H9 (cell line): ENCODE measurements at regions not wholly inside any gene's neighbourhood (a gene's known extent, or its start where the extent isn't known, plus 50 kb on each side); places are given as distances from the start of the nearest gene placed in this dataset.

Experiments used
- DNase-seq: peaks from one replicate; pipeline ENCODE4 v3.0.0-alpha.2; 2017
- H2AFZ ChIP-seq: one replicate; pipeline ENCODE4 v1.6.1; 2013; ENCODE audit warnings: mild to moderate bottlenecking, low read length, control low read depth, moderate library complexity
- H2AK5ac ChIP-seq: 2 replicates; pipeline ENCODE4 v1.6.1; 2013; ENCODE audit warnings: low read length, control low read depth, mixed read lengths; ENCODE audit not compliant: insufficient read length
- H2BK120ac ChIP-seq: one replicate; pipeline ENCODE4 v1.6.1; 2013; ENCODE audit warnings: low read depth, mild to moderate bottlenecking, low read length, control low read depth, inconsistent platforms; ENCODE audit not compliant: poor library complexity, severe bottlenecking
- H2BK12ac ChIP-seq: 2 replicates; pipeline ENCODE4 v1.6.1; 2013; ENCODE audit warnings: low read length, control low read depth, mixed read lengths, low read depth; ENCODE audit not compliant: insufficient read length
- H2BK15ac ChIP-seq: 2 replicates; pipeline ENCODE4 v1.6.1; 2013; ENCODE audit warnings: low read depth, low read length, control low read depth
- H2BK20ac ChIP-seq: one replicate; pipeline ENCODE4 v1.6.1; 2013; ENCODE audit warnings: low read depth, mild to moderate bottlenecking, low read length, control low read depth, inconsistent platforms; ENCODE audit not compliant: poor library complexity, severe bottlenecking
- H2BK5ac ChIP-seq: 2 replicates; pipeline ENCODE4 v1.6.1; 2013; ENCODE audit warnings: low read length, control low read depth, mixed read lengths; ENCODE audit not compliant: insufficient read length
- H3K14ac ChIP-seq: 2 replicates; pipeline ENCODE4 v1.6.1; 2013; ENCODE audit warnings: low read length, control low read depth; ENCODE audit not compliant: insufficient read depth
- H3K18ac ChIP-seq: 2 replicates; pipeline ENCODE4 v1.6.1; 2013; ENCODE audit warnings: low read depth, mild to moderate bottlenecking, mixed read lengths, low read length, control low read depth; ENCODE audit not compliant: insufficient read length
- H3K23ac ChIP-seq: 2 replicates; pipeline ENCODE4 v1.6.1; 2013; ENCODE audit warnings: low read length, control low read depth, mixed read lengths, low read depth; ENCODE audit not compliant: insufficient read length
- H3K23me2 ChIP-seq: 2 replicates; pipeline ENCODE4 v1.6.1; 2013; ENCODE audit warnings: low read depth, mild to moderate bottlenecking, mixed read lengths, low read length, control low read depth; ENCODE audit not compliant: insufficient read length, poor library complexity, severe bottlenecking
- H3K27ac ChIP-seq: 2 replicates; pipeline ENCODE4 v1.5.1; 2013; ENCODE audit warnings: low read length, control low read depth, mixed read lengths, low read depth; ENCODE audit not compliant: insufficient read length
- H3K27me3 ChIP-seq: 2 replicates; pipeline ENCODE4 v1.6.1; 2013; ENCODE audit warnings: low read length, control low read depth, inconsistent platforms; ENCODE audit not compliant: insufficient read depth
- H3K4ac ChIP-seq: 2 replicates; pipeline ENCODE4 v1.6.1; 2013; ENCODE audit warnings: low read depth, mild to moderate bottlenecking, control low read depth, inconsistent platforms, low read length, moderate library complexity
- H3K4me1 ChIP-seq: 2 replicates; pipeline ENCODE4 v1.6.1; 2013; ENCODE audit warnings: low read length, control low read depth, inconsistent platforms; ENCODE audit not compliant: insufficient read depth
- H3K4me2 ChIP-seq: 2 replicates; pipeline ENCODE4 v1.6.1; 2013; ENCODE audit warnings: low read length, control low read depth, mixed read lengths; ENCODE audit not compliant: insufficient read length, insufficient read depth
- H3K56ac ChIP-seq: 2 replicates; pipeline ENCODE4 v1.6.1; 2013; ENCODE audit warnings: low read depth, mild to moderate bottlenecking, mixed read lengths, low read length, control low read depth; ENCODE audit not compliant: insufficient read length
- H3K79me1 ChIP-seq: 2 replicates; pipeline ENCODE4 v1.6.1; 2013; ENCODE audit warnings: low read depth, mild to moderate bottlenecking, moderate library complexity, low read length, control low read depth, inconsistent platforms; ENCODE audit not compliant: insufficient read depth, poor library complexity, severe bottlenecking
- H3K79me2 ChIP-seq: 2 replicates; pipeline ENCODE4 v1.6.1; 2013; ENCODE audit warnings: low read length, control low read depth, inconsistent platforms; ENCODE audit not compliant: insufficient read depth
- H3K9ac ChIP-seq: 2 replicates; pipeline ENCODE4 v1.6.1; 2013; ENCODE audit warnings: low read length, control low read depth, mixed read lengths; ENCODE audit not compliant: insufficient read length; ENCODE audit errors: extremely low read depth
- H3K9me3 ChIP-seq: one replicate; pipeline ENCODE4 v1.6.1; 2013; ENCODE audit warnings: low read depth, low read length, inconsistent platforms; ENCODE audit not compliant: control insufficient read depth
- H3T11ph ChIP-seq: one replicate; pipeline ENCODE4 v1.6.1; 2013; ENCODE audit warnings: mild to moderate bottlenecking, low read length, control low read depth, inconsistent platforms
- H4K20me1 ChIP-seq: one replicate; pipeline ENCODE4 v1.6.1; 2013; ENCODE audit not compliant: control insufficient read depth, insufficient read length, insufficient read depth
- H4K5ac ChIP-seq: 2 replicates; pipeline ENCODE4 v1.6.1; 2013; ENCODE audit warnings: low read depth, mild to moderate bottlenecking, mixed read lengths, low read length, control low read depth; ENCODE audit not compliant: insufficient read length
- H4K8ac ChIP-seq: replicated peaks from 2 replicates; pipeline ENCODE4 v1.6.1; 2013; ENCODE audit warnings: low read length, control low read depth, mixed read lengths, low read depth; ENCODE audit not compliant: insufficient read length
- H4K91ac ChIP-seq: 2 replicates; pipeline ENCODE4 v1.6.1; 2013; ENCODE audit warnings: low read depth, mild to moderate bottlenecking, moderate library complexity, mixed read lengths, low read length, control low read depth; ENCODE audit not compliant: insufficient read length
- H3K27ac Mint-ChIP-seq, 3 experiments: 2 replicates in 2 of 3; 3 replicates in 1 of 3; pipeline ENCODE4 v1.8.0; 2020 to 2021; ENCODE audit warnings: mixed read lengths in 3 of 3, mild to moderate bottlenecking in 1 of 3, moderate library complexity in 1 of 3
- H3K27me3 Mint-ChIP-seq: 2 replicates; pipeline ENCODE4 v1.8.0; 2021; ENCODE audit warnings: low read depth, mild to moderate bottlenecking, moderate library complexity, mixed read lengths
- H3K36me3 Mint-ChIP-seq, 3 experiments: 2 replicates in 2 of 3; 3 replicates in 1 of 3; pipeline ENCODE4 v1.8.0; 2020 to 2021; ENCODE audit warnings: low read depth in 3 of 3, mixed read lengths in 3 of 3; ENCODE audit not compliant: insufficient read depth in 1 of 3
- H3K4me1 Mint-ChIP-seq, 2 experiments: 2 replicates each; pipeline ENCODE4 v1.8.0; 2020; ENCODE audit warnings: mixed read lengths in 2 of 2
- H3K4me3 Mint-ChIP-seq, 2 experiments: 2 replicates in 1 of 2; 3 replicates in 1 of 2; pipeline ENCODE4 v1.8.0; 2020 to 2021; ENCODE audit warnings: mild to moderate bottlenecking in 2 of 2, mixed read lengths in 2 of 2, moderate library complexity in 1 of 2
- H3K9me3 Mint-ChIP-seq, 2 experiments: 2 replicates in 1 of 2; 3 replicates in 1 of 2; pipeline ENCODE4 v1.8.0; 2020; ENCODE audit warnings: mild to moderate bottlenecking in 2 of 2, mixed read lengths in 2 of 2, moderate library complexity in 1 of 2
- CTCF ChIP-seq: fragments of 200-600 bp; sonication (generic); conservative IDR thresholded peaks from 3 replicates; pipeline ENCODE4 v1.8.0; 2021; ENCODE audit warnings: antibody characterized with exemption, mild to moderate bottlenecking
- WGBS: extraction: QIAGEN DNeasy Blood & Tissue Kit; methylation state at CpG from one replicate; pipeline ENCODE4 v1.1.7; 2013; ENCODE audit warnings: missing lambda C conversion rate, low lambda C conversion rate, mixed read lengths; ENCODE audit not compliant: insufficient read length; ENCODE audit errors: extremely low coverage; 5-methylcytosine and 5-hydroxymethylcytosine counted together

GRCh38 chr13:84044805-84045204 is 162.5 kb upstream of the SLITRK1 start:
- no peaks in the 10 kb centered on the region for H3K27me3 ChIP-seq
- no CpG with 5 or more reads among the region's 2 CpGs for WGBS

More at GRCh38 chr13:84044805-84045204, 162.5 kb upstream of the SLITRK1 start:
- Histone ChIP-seq H3K14ac (no peak overlapping the region), H3K9ac (no peak overlapping the region), H2AK5ac (no peak overlapping the region), H2AFZ (no peak overlapping the region), H2BK15ac (no peak overlapping the region), H3K4me1 (no peaks in the 10 kb centered on the region; the same call in 1 of the 2 replicates), H3K9me3 (no peaks in the 10 kb centered on the region), H3K56ac (no peak overlapping the region), H3K4ac (no peak overlapping the region), H3K79me2 (no peaks in the 10 kb centered on the region), H3T11ph (no peak overlapping the region), H4K5ac (no peak overlapping the region), H3K79me1 (no peaks in the 10 kb centered on the region), H4K8ac (no peak overlapping the region), H2BK5ac (no peak overlapping the region), H3K4me2 (no peak overlapping the region), H3K18ac (no peak overlapping the region), H4K91ac (no peak overlapping the region), H2BK12ac (no peak overlapping the region), H3K23me2 (no peaks in the 10 kb centered on the region), H3K27ac (no peak overlapping the region), H2BK20ac (no peak overlapping the region), H3K23ac (no peak overlapping the region), H4K20me1 (no peaks in the 10 kb centered on the region), H2BK120ac (no peak overlapping the region)
- Mint-ChIP-seq H3K9me3 (no peaks in the 10 kb centered on the region; a peak in 1 of 5 replicates), H3K27me3 (no peaks in the 10 kb centered on the region), H3K27ac (no peak overlapping the region), H3K4me3 (no peak overlapping the region), H3K36me3 (no peaks in the 10 kb centered on the region), H3K4me1 (peaks cover 10 to 16% of the 10 kb centered on the region in 2 experiments)
- no peak for TF ChIP-seq CTCF
- DNase-seq, result no peak
